GM12864 (cell line): ENCODE measurements at regions not wholly inside any gene's neighbourhood (a gene's known extent, or its start where the extent isn't known, plus 50 kb on each side); places are given as distances from the start of the nearest gene placed in this dataset.

Source experiments
- DNase-seq: peaks from one replicate; pipeline ENCODE4 v3.0.0-alpha.2; 2011; ENCODE audit warnings: low read depth
- H3K4me3 ChIP-seq: 2 replicates; pipeline ENCODE4 v1.5.1; 2011; ENCODE audit warnings: mild to moderate bottlenecking, low read depth, low read length, control low read depth
- CTCF ChIP-seq: IDR thresholded peaks from 2 replicates; pipeline ENCODE4 v1.5.1; 2011; ENCODE audit warnings: low read depth, mild to moderate bottlenecking, moderate library complexity, low read length, control low read depth, inconsistent platforms; ENCODE audit errors: missing control alignments

GRCh38 chr2:65566617-65567016 lies 134.2 kb upstream of the SPRED2 start:
- no peak for DNase-seq
- H3K4me3 ChIP-seq: no peak overlapping the region
- no peak for TF ChIP-seq CTCF

- H3K4me3 ChIP-seq: no peak overlapping the region
- DNase-seq: no peak
- TF ChIP-seq CTCF: no peak
These were observed 133.3 kb upstream of the SPRED2 start for GRCh38 chr2:65565681-65566080.

GRCh38 chr2:65564299-65564698 lies 131.9 kb upstream of the SPRED2 start:
- no peak for DNase-seq
- H3K4me3 ChIP-seq: no peak overlapping the region
- TF ChIP-seq CTCF: no peak

GRCh38 chr2:65562890-65563289 lies 130.5 kb upstream of the SPRED2 start:
- no peak for TF ChIP-seq CTCF
- H3K4me3 ChIP-seq: no peak overlapping the region
- DNase-seq: no peak

GRCh38 chr2:65558743-65559142 lies 126.3 kb upstream of the SPRED2 start:
- H3K4me3 ChIP-seq: no peak overlapping the region
- DNase-seq: no peak
- no peak for TF ChIP-seq CTCF

GRCh38 chr2:65557616-65558573 lies 125.5 kb upstream of the SPRED2 start:
- no peak overlapping the region for H3K4me3 ChIP-seq
- DNase-seq: no peak
- TF ChIP-seq CTCF: no peak
